GM19035 (cell line): ENCODE measurements at regions not wholly inside any gene's neighbourhood (a gene's known extent, or its start where the extent isn't known, plus 50 kb on each side); places are given as distances from the start of the nearest gene placed in this dataset.

Experiments used
- ATAC-seq: cut with Tn5 transposase; IDR thresholded peaks from one replicate; pipeline ENCODE4 v1.9.1; 2021; ENCODE audit not compliant: unreplicated experiment

DNA sequence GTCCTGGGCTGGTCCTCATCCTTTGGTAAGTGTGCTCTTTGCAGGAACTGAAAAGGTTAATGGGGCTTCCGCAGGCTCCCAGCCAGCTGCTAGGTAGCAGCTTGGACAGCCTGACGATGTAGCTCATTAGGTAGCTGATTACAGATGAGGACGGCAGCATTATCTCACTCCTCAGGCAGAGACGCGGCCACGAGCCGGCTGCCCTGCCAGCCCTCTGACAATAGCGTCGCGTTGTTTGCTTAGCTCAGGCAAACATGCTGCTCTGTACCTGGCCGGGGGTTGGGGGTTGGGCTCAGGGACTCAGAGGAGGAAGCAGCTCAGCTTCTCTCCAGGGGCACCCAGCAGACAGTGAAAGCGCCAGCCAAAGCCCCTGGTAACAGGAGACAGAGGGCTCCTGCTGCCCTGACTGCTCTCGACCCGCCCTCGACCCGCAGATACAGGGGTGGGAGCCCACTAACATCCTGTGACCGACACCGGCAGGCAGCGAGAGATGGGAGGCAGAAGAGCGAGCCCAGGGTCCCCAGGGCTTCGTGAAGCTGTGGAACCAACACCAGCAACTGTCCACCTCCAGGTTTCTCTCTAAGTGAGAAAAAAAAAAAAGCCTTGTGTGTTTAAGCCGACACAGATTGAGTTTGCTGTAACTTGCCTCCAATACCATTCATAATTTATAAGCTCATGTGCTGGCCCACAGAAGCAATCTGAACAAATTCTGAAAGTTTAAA is 53.4 kb upstream of the DLK1 start:
- no peak for ATAC-seq

DNA sequence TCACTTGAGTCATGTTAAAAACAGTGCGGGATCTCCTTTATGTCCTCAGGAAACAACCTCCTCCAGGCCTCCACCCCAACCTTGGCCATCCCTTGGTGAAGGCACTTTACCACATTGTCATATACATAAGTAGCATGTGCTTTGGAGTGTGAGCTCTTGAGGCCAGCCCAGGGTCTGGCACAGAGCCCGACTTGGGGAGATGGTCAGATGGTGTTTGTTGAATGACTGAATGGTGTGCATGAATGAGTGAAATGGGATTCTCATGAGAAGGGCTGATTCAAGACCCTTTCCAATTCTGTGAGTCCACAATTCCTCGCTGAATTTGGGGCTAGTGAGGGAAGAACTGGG is 52.9 kb upstream of the DLK1 start:
- ATAC-seq, result no peak

DNA sequence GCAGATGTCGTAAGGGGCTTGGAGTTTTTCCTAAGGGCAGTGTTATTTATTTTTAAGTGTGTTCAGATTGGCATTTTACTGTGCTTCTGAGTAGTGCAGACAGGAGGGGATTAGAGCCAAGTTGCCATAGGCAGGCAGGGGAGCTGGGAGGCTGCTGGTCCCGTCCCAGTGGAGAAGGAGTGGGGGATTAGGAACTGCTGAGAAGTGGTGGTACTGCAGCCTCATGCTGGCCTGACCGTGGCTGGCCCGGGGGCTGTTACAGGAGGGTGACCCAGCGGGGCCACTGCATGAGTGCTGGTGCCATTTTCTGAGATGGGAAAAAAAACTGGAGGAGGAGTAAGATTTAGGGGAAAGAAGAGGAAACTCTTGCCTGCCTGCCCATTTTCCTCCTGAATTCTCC is 52.3 kb upstream of the DLK1 start:
- no peak for ATAC-seq

DNA sequence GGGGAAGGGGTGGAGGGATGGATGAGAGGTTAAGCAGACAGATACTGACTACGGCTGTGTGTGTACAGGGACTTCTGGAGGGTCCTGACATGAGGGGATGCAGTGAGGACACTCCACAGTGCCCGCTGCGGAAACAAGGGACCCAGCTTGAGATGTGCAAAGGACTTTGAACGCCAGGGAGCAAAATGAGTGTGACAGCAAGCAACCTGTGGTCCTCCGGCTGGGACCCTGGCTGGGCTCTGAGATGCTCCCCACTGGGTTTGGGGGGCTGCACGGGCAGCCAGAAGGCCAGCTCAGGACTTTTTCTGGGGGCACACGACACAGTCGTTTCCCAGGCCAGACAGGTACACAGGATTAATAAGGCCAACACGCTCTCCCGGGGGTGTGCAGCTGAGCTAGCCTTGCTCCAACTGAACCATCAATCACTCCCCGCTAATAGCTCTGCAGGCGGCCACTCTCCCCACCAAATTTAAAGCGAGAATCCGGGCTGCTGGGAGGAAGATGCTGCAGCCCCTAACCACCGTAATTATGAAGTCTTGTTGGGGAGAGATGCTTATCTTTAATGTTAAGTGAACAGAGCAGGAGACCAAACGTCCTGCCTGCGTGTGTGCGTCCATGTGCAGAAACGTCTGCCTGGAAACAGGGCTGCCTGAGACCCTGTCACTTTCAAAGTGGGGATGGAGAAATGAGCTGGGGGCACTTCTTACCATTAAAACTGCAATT is 51.6 kb upstream of the DLK1 start:
- ATAC-seq, result no peak

DNA sequence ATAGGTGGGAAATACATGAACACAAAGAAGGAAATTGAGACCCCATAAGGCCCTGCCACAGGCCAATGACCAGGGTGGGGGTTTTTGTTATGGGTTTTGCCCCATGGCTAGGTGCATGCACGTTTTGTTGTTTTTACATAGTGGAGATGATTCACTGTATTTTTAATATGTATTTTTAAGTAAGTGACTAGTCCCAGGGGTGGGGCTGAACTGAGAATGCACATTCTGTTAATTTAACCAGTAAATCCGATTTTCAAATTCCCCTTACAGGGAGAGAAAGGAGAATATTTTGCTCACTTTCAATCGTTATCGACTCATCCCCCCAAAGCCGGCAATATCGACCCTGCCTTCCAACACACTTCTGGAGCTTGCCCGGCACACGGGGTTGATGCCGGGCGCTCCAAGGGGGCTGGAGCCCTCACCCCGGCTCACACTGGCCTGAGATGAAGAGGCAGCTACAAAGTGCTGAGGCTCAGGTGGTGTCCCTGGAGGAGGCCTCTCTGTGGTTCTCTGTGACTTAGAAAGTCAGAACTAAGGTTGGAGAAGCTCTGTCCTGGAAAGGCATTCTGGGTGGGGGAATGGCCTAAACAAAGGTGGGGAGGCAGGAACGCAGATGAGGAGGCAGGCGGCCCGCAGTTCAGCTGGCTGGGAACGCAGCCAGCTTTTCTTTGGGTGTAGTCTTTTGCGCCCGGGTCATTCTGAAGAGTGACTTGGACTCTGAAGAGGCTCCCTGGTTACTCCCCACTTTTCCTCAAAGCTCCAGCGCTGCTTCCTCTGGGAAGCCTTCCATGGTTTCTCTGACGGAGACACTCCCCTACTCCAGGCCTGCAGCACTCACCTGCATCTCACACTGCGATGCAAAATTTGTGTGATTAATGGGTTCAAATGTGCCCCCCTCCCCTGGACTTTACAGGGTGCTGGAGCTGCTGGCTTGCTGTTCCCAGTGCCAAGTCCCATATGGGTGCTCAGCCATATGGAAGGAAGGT is 50.7 kb upstream of the DLK1 start:
- ATAC-seq, result no peak
